ENCODE measurements at regions not wholly inside any gene's neighbourhood (a gene's known extent, or its start where the extent isn't known, plus 50 kb on each side); places are given as distances from the start of the nearest gene placed in this dataset.

DNA sequence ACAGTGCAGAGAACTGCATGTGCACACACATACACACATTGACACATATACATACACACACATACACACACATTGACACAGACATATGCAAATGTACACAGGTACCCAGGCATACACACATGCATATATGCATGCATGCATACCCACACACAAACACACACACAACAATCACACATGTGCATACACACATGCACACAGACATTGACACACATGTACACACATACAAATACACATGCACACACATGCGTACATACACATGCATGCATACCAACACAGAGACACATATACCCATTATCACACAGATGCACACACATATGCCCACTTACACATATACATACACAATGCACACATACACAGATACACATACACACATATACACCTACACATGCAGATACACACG lies 299.6 kb upstream of the ADCY2 start:
- TF ChIP-seq CTCF (IDR thresholded peaks at IDR 0.05) (no peak), TCF7L2 (IDR thresholded peaks at IDR 0.05; ENCODE audit: low read depth, low read length) (no peak), POLR2AphosphoS5 (IDR thresholded peaks at IDR 0.05; ENCODE audit: low read depth, low read length) (no peak), SIN3A (IDR thresholded peaks at IDR 0.05; ENCODE audit: borderline replicate concordance, insufficient read depth, low read depth, low read length) (no peak)

All from Panc1 (cell line).